ENCODE measurements at regions not wholly inside any gene's neighbourhood (a gene's known extent, or its start where the extent isn't known, plus 50 kb on each side); places are given as distances from the start of the nearest gene placed in this dataset.

DNA sequence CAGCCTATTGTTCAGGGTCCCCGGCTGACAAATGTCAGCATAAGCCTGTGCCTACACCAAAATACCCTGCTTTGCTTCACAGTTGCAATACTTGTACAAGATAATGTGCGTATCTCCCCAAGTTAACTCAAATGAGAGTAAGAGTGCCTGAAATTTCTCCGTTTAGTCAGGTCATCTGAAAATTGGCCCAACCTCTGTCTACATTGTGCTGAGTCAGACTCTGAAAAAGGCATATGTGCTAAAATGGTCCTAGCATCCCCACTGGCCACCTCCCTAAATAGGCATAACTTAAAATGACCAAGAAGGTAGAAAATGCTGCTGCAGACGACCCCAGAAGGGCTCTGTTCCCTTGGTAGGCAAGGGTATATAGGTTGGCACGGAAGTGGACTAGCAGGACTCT is 1653.8 kb upstream of the DDX18 start:
- TF ChIP-seq POLR2A (IDR thresholded peaks at IDR 0.05) (no peak), CTCF (IDR thresholded peaks at IDR 0.05) (no peak)
